NCI-H1105 (cell line): ENCODE measurements at regions not wholly inside any gene's neighbourhood (a gene's known extent, or its start where the extent isn't known, plus 50 kb on each side); places are given as distances from the start of the nearest gene placed in this dataset.

Experiments used
- DNase-seq: peaks from one replicate; lab custom pipeline; 2025; lab: John Stamatoyannopoulos, UW

GRCh38 chr2:104766683-104767082, 87.2 kb upstream of the POU3F3 start:
- no peak for DNase-seq

- DNase-seq = no peak
These were observed 85.2 kb upstream of the POU3F3 start for GRCh38 chr2:104768694-104769093.

- DNase-seq = no peak
These were observed 84.8 kb upstream of the POU3F3 start for GRCh38 chr2:104769096-104769495.

- DNase-seq = no peak
These were observed 80.9 kb upstream of the POU3F3 start for GRCh38 chr2:104772996-104773395.

- DNase-seq = no peak
These were observed 79.3 kb upstream of the POU3F3 start for GRCh38 chr2:104774631-104775030.

- no peak for DNase-seq
These were observed 76.2 kb upstream of the POU3F3 start for GRCh38 chr2:104777721-104778120.

GRCh38 chr2:104781151-104781550, 72.8 kb upstream of the POU3F3 start:
- DNase-seq = no peak

GRCh38 chr2:104784264-104784663, 69.7 kb upstream of the POU3F3 start:
- DNase-seq = no peak

GRCh38 chr2:104786204-104786603, 67.7 kb upstream of the POU3F3 start:
- no peak for DNase-seq

- DNase-seq = no peak
These were observed 67.1 kb upstream of the POU3F3 start for GRCh38 chr2:104786821-104787220.

- DNase-seq = no peak
These were observed 66.4 kb upstream of the POU3F3 start for GRCh38 chr2:104787298-104788065.

- DNase-seq = no peak
These were observed 65.0 kb upstream of the POU3F3 start for GRCh38 chr2:104788742-104789455.

GRCh38 chr2:104790100-104790811, 63.7 kb upstream of the POU3F3 start:
- DNase-seq = no peak

GRCh38 chr2:104790901-104791495, 62.9 kb upstream of the POU3F3 start:
- DNase-seq = no peak

- no peak for DNase-seq
These were observed 59.9 kb upstream of the POU3F3 start for GRCh38 chr2:104793966-104794365.

- no peak for DNase-seq
These were observed 59.5 kb upstream of the POU3F3 start for GRCh38 chr2:104794441-104794840.
